NCI-H2196 treated with DMSO at 0.1 percent for 48 hours (cell line): ENCODE measurements at regions not wholly inside any gene's neighbourhood (a gene's known extent, or its start where the extent isn't known, plus 50 kb on each side); places are given as distances from the start of the nearest gene placed in this dataset.
"Not testable (repeated sequence)": the region's sequence is repeated elsewhere in the genome, so short reads cannot be mapped to it uniquely, and the experiment has no call there.

ENCODE experiments used
- DNase-seq: peaks from one replicate; lab custom pipeline; 2025; ENCODE audit not compliant: unreplicated experiment; lab: John Stamatoyannopoulos, UW

DNA sequence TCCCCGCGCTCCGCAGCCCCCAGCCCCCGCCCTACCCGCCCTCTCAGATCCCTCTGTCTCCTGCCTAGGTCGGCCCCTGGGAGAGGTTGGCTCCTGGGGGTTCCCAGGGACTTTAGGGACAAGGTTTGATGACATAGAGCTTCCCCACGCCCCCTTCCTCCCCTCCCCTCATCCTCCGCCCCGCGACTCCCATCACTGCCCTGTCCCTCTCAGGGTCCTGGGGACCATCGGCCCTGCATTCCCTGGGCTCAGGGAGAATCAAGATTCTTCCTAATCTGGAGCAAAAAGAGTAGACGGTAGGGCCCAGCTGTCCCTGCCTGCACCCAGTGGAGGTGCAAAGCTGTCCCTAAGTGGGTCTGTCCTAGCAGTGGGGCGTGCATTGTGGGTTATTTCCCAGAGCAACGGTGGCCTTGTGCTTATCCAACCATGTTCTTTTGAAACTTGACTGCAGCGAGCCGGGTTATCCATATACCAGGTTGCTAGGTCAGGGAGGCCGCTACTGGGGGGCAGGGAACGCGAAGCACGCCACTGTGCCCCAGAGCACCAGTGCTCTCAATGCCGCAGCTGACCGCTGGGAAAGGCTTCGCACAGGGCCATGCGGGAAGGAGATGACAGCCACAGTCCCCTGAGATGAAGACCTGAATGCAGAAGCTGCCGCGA, 124.4 kb upstream of the PRMT8 start:
- DNase-seq = no peak

DNA sequence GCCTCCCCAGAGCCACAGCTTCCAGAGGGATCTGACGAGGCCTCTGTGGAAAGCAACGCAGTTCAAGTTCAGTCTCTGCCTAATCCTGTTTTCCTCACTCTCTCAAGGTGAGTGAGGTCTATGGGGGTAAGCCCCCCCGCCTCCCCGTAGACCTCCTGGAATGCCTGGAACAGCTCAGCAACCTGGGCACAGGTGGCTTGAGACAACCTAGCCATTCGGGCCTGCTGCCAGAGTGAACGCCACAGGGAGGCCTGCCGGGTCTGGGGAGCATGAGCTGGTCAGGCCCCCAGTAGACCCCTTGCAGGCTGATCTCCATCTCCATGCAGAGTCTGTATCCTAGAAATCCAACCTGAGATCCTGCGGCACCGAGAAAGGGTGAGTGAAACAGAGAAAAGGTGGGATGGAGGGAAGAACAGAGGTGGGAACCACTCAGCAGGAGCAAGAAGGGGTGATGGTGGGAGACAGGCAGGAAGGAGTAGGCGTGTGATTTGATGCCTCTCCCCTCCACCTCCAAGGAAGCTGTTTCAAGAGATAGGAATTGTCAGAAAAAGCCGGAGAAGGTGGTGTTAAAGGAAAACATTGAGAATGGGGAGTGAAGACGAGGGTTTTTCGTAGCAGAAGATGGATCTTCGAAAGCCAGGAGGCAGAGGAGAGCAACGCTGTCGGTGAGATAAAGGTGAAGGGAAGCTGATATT, 123.1 kb upstream of the PRMT8 start:
- no peak for DNase-seq

DNA sequence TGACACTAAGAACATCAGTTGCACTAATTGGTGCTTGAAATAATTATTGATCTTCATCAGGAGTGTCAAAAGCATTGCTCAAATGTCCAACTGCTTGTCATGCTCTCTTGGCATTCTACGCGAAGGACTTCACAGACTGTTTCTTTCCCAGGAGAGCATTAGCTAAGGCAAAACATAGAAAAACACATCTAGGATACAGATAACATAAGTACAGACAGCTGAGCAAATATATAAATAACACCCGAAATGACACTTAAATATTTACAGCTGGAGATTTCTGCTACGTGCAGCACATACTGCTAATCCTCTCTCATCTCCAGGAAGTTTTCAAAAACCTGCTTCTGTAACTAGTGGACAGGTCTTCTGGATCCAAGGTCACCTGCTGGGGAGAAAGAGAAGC, 120.0 kb upstream of the PRMT8 start:
- no peak for DNase-seq

DNA sequence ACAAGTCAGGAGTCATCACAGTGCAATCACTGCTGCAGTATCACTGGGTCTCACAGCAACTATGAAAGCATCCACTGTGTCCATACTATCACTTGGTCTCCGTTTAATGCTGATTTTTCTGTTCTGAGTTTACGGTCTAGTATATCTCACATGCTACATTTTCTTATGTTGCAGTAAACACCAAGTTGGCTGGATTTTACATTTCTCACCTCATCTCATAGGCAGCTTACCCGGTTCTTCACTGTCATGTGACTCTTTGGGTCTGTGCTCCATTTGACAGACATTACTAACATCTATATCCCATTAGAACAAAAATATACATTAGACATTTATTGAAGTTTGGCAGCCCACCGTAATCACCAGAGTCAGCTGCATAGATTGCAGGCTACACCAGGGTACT, 115.7 kb upstream of the PRMT8 start:
- DNase-seq = no peak

DNA sequence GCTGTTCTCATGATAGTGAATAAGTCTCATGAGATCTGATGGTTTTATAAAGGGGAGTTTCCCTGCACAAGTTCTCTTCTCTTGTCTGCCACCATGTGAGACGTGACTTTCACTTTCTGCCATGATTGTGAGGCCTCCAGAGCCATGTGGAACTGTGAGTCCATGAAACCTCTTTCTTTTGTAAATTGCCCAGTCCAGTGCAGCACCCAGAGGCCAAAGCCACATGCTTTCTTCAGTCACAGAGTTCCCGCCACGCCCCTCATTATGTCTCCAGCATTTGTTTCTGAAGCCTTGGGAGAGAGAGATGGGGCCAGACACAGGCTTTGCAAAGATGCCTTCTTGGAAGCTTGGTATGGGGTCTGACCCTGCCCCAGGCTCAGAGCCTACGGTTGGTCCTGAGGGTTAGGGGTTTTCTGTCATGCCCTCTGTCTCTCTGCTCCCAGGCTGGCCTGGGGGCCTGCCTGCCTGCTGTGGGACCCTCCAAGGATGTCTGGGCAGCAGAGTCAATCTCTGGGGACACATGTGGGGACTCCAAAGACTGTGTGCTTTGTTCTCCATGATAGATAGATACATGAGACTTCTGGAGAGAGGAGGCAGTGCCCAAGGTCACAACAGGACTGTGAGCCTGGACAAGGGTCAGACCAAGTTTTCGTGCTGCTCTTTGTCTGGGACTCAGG, 114.1 kb upstream of the PRMT8 start:
- DNase-seq = no peak

DNA sequence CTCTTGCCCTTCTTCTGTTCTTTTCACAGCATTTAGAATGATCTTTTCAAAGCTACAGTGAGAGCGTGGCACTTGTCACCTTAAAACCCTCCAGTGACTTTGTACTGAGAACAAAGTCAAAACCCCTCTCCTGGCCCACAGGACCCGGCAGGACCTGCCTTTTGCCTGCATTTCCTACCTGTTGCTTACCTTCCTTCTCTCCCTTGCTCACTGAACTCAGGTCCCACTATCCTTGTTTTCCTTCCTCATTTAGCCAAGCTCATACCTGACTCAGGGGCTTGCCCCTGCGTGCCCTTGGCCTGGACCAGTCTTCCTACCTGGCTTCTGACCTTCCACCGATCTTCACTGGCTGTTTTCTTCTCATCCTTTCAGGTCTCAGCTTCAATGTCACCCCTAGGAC, 112.3 kb upstream of the PRMT8 start:
- DNase-seq = no peak

DNA sequence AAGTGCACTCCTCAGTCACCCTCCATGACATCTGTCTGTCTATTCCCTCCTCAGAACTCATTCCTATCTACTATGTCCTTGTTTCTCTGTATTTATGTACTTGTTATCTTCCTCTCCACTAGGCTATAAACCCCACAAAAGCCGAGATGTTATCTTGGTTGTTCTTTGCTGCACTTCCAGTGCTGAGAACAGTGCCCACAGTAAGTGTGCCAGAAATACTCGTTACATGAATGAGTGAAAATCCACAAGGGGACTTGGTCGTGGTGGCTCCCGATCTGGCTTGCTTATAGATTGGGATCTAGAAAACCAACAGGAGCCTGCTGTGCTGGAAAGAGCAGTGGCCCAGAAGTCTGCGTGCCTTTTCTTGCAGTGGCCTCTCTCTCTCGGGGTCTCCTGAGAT, 111.9 kb upstream of the PRMT8 start:
- DNase-seq = no peak

DNA sequence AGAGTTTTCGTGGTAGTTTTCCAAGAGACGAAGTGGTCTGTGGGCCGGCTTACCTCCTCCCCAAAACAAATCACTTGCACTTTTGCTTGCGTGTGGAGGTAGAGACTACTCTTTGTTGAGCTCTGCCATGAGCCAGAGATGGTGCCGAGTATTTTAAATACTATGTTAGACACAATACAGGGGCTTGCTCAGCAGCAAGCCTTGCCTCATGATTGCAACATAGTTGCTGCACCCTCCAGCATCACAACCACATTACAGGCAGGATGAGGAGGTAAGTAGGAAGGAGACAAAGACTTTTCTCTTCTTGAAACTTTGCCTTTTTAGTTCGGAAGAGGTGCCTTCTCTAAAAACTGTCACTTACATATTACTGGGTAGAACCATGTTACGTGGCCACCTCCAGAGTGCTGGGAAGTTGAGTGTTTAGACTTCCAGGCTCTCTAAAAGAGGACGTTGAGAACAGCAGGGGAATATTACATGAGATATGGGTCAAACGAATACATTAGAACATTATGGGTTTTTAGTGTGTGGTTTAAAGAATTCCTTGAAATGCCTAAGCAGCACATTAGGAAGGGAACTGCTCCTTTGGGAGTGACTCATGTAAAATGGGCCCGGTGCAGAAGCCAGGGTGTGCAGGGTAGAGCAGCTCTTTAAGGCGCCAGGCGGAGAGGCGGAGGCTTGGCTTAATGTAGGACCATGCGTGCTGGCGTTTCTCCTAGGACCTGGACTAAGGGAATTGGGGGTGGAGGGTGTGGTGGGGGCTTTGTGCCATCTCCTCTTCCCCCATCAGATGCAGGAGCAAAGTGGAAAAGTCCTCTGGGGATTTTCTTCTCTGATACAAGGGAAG, 110.6 kb upstream of the PRMT8 start:
- DNase-seq = no peak

DNA sequence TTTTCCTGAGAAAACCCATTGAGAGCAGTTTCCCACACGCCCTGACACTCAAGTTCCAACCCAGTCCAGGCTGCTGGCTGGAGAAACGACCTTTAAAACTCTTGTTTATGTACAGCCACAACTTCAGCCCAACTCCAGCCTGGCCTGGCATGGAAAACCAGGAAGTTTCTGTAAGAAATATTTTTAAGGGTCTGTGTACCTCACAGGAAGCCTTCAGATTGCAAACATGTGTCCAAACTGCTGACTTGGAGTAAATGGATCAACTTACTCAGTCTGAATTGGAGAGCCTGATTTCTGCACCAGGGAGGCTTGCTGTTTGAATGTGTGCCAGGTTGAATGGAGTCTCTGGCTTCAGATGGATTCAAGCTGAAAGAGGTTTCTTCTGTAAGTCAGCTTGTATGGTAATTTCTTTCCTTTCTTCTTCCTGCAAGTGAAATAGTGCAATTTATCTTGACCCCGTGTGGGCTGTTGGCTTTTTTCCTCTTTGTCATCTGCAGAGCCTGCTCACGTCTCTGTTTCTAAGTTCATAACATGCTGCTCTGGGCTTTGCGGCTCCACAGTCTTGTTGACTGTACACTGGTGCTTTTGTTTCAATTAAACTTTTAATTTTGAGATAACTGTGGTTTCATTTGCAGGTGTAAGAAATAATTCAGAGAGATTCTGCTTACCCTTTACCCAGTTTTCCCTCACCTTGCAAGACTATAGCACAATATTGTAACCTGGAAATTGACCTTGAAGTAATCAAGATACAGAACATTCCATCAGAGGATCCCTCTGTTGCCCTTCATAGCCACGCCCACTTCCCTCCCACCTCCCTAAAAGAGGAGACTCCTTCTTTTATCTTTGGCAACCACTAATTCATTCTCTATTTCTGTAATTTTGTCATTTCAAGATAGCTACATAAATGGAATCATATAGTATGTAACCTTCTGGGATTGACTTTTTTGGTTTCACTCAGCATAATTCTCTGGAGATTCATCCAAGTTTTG, 109.7 kb upstream of the PRMT8 start:
- DNase-seq = no peak

DNA sequence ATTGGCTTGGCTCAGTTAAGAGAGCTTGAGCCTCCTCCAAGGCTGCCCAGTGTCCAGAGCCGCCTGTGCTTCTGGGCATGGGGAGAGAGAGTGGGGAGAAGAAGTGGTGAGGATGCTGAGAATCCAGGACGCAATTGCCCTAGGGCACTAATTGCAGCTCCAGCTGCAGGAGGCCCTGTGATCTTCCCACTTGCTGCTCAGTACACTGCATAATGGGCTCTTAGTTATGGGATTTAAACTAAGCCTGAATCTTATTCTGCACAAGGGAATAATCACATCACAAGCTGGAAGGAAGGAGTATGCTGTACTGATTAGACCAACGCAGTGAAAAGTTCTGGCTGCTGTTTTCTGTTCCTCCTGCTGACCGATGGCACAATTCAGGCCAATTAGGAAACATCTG, 101.0 kb upstream of the PRMT8 start:
- DNase-seq = no peak

DNA sequence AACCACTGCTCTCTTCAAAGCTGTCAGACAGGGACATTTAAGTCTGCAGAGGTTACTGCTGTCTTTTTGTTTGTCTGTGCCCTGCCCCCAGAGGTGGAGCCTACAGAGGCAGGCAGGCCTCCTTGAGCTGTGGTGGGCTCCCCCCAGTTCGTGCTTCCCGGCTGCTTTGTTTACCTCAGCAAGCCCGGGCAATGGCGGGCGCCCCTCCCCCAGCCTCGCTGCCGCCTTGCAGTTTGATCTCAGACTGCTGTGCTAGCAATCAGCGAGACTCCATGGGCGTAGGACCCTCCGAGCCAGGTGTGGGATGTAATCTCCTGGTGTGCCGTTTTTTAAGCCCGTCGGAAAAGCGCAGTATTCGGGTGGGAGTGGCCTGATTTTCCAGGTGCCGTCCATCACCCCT, 93.4 kb upstream of the PRMT8 start:
- not testable (repeated sequence) for DNase-seq

DNA sequence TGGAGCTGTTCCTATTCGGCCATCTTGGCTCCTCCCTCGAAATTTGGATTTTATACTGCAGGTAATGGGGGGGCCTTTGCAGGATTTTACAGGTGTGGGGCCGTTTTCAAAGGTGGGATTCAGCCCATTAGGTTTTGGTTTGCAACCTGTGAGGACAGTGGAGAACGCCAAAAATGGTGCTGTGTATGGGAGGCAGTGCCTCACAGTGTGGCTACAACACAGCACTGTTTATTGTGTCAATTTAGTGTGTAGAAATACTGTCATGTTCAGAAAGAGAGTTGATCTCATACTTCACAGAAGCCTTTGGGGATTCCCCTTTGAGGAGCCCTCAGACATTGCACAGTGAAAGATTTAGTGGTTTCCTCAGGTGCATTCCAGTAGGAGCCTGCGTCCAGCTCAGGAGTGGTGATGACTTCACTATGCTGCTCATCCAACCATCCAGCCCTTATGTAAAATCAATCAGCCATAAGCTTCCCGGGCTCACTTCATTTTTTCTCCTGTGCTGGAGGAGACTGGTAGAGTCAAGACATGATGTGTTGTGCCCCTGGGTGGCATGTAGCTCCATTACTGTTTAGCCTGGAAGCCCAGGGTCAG, 92.7 kb upstream of the PRMT8 start:
- no peak for DNase-seq

DNA sequence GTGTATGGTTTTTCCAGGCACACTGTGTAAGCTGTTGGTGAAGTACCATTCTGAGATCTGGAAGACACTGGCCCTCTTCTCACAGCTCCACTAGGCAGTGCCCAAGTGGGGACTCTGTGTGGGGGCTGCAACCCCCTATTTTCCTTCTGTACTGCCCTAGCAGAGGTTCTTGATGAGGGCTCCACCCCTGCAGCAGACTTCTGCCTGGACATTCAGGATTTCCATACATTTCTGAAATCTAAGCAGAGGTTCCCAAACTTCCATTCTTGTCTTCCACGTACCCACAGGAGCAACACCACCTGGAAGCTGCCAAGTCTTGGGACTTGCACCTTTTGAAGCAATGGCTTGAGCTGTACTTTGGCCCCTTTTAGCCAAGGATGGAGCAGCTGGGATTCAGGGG, 85.2 kb upstream of the PRMT8 start:
- DNase-seq = no peak

DNA sequence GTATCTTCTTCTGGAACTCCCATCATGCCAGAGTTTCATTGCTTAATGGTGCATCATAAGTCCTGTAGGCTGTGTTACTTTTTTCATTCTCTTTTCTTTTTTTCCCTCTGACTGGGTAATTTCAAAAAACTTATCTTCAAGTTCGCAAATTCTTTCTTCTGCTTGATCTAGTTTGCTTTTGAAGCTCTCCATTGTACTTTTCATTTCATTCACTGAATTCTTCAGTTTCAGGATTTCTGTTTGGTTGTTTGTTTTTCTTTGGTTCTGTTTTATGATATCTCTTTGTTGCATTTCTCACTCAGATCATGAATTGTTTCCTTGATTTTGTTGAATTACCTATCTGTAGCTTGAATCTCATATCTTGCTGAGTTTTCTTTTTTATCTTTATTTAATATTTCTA, 83.3 kb upstream of the PRMT8 start:
- DNase-seq = no peak

DNA sequence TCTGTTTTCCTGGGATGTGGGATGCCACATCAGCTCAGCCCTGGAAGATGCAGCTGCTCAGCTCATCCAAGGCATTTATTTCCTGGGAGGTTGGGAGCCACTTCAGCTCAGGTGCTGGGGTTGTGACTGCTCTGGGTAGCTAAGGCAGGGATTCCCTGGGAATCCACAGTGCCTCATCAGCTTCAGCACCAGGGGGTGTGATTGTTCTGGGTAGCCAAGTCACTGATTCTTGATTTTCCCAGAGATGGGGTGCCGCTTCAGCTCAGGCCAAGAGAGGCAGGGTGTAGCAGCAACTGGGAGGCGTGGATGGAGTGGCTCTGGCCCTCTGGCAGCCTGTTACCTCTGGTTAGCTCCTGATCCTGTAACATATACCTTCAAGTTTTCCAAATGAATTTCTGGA, 81.3 kb upstream of the PRMT8 start:
- DNase-seq = no peak

DNA sequence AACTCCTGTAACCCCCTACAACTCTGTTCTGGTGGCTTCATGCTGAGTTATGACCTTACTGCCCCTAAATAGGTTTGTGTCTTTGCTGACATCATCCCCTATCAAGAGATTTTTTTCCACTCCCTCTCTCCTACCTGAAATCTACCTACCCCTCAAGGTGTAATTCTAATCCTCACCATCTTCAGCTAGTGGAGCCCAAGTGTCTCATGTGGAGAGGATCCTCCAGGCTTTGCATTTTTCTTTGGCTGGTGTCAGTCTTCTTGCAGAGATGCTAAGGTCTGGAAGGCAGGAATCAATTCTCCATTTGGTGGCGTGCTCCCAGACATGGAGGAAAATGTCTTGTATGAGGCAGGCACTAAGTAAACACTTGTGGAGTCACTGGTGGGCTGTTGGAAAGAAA, 74.8 kb upstream of the PRMT8 start:
- no peak for DNase-seq

DNA sequence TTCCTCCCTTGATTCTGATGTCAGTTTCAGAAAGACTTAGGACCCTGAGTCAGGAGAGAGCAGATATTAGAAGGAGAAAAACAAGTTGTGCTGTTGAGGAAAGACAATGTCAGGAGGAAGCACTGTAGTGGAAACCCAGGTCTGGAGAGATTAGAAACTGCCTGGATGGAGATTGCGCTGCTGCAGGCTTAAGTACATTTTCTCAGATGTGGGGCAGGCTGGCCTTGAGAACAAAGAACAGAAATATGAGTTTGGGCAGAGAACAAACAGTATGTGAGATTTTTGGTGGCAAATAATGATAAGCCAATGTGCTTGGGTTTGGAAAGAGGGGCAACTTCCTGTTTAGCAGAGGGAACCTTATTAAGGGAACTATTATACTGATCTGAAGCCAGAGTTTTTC, 74.3 kb upstream of the PRMT8 start:
- DNase-seq = no peak

DNA sequence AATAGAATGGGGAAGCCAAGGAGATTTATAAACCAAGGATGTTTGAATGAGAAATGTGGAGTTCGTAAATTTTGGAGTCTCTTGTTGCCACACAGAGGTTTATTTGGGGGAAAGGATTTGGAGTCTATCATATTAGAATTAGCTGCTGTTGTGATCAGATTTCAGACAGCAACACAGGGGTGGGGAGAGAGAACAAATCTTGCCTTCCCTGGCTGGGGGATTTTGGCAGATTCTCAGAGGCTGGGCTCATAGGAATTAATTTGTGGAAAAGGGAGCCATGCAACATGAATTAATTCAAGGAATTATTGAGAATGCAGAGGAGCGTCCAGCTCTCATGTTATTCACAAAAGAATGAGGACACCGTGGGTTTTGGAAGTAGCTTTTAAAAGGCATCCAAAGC, 73.9 kb upstream of the PRMT8 start:
- no peak for DNase-seq

DNA sequence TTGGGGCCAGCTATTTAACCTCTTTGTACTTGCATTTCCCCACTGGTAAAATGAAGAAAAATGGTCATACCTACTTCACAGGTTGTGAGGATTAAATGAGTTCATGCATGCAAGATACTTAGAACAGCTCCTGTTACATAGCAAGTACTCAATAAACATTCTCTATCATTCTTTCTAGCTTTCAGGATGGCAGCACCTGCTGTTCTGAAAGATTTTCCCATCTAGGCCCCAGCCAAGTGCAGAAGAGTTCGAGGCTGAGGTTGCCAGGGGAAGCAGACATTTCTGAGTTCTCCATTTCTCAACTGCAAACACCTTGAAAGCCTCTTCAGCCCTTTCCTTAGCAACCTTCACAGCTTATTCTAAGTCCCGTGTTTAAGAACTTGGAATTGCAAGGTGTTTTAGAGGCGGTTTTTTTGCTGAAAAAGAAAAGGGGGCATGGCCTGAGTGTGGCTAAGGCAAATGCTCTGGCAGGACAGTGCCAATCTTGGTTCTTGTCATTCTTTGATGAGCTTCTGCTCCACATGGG, 73.0 kb upstream of the PRMT8 start:
- no peak for DNase-seq
